Mesothelial cell of epicardium (in vitro differentiated cells): ENCODE measurements at regions not wholly inside any gene's neighbourhood (a gene's known extent, or its start where the extent isn't known, plus 50 kb on each side); places are given as distances from the start of the nearest gene placed in this dataset.

Source experiments
- DNase-seq, 2 experiments: peaks; one replicate each; pipeline ENCODE4 v3.0.0; 2021; ENCODE audit warnings: low spot score in 2 of 2; ENCODE audit not compliant: unreplicated experiment in 2 of 2
- H3K27ac Mint-ChIP-seq: 2 replicates; pipeline ENCODE4 v1.8.0; 2021; ENCODE audit warnings: mixed read lengths
- H3K27me3 Mint-ChIP-seq: 2 replicates; pipeline ENCODE4 v1.8.0; 2021; ENCODE audit warnings: low read depth, mixed read lengths
- H3K36me3 Mint-ChIP-seq: 2 replicates; pipeline ENCODE4 v1.8.0; 2021; ENCODE audit warnings: mixed read lengths
- H3K4me1 Mint-ChIP-seq: 2 replicates; pipeline ENCODE4 v1.8.0; 2021; ENCODE audit warnings: mixed read lengths
- H3K4me3 Mint-ChIP-seq: 2 replicates; pipeline ENCODE4 v1.8.0; 2021; ENCODE audit warnings: mild to moderate bottlenecking, moderate library complexity, mixed read lengths
- H3K9me3 Mint-ChIP-seq: 2 replicates; pipeline ENCODE4 v1.8.0; 2021; ENCODE audit warnings: mixed read lengths
- TF ChIP-seq, protein P1 (sequence below): fragments of 200-600 bp; sonication (generic); IDR thresholded peaks from one replicate; pipeline ENCODE4 v1.5.0; 2021; ENCODE audit warnings: antibody characterized with exemption; ENCODE audit not compliant: unreplicated experiment

DNA sequence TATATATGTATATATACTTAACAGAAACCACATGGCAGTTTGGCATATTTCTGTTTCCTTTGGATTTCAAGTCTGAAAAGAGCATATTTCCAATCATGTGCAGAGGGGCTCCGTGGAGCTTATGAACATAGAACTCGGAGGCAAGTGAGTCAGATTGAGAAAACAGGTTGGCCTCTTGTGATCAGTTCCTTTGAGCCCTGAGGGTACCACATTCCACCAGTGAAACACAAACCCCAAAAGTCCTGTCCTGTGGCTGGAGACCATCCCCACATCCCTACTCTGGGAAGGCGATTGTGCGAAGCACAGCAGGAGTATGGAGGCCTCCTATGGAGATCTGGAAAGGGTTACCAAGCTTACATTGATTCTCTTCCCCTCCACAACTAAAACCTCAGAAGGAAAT, 196.7 kb upstream of the TMEM72 start:
- no peak overlapping the region for H3K27ac Mint-ChIP-seq
- peaks cover 5% of the 10 kb centered on the region for H3K4me1 Mint-ChIP-seq
- H3K27me3 Mint-ChIP-seq = no peaks in the 10 kb centered on the region
- peaks cover 16% of the 10 kb centered on the region for H3K9me3 Mint-ChIP-seq
- no peaks in the 10 kb centered on the region for H3K36me3 Mint-ChIP-seq
- DNase-seq = no peak
- TF ChIP-seq, protein P1, sequence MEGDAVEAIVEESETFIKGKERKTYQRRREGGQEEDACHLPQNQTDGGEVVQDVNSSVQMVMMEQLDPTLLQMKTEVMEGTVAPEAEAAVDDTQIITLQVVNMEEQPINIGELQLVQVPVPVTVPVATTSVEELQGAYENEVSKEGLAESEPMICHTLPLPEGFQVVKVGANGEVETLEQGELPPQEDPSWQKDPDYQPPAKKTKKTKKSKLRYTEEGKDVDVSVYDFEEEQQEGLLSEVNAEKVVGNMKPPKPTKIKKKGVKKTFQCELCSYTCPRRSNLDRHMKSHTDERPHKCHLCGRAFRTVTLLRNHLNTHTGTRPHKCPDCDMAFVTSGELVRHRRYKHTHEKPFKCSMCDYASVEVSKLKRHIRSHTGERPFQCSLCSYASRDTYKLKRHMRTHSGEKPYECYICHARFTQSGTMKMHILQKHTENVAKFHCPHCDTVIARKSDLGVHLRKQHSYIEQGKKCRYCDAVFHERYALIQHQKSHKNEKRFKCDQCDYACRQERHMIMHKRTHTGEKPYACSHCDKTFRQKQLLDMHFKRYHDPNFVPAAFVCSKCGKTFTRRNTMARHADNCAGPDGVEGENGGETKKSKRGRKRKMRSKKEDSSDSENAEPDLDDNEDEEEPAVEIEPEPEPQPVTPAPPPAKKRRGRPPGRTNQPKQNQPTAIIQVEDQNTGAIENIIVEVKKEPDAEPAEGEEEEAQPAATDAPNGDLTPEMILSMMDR = no peak
- H3K4me3 Mint-ChIP-seq = no peak overlapping the region

DNA sequence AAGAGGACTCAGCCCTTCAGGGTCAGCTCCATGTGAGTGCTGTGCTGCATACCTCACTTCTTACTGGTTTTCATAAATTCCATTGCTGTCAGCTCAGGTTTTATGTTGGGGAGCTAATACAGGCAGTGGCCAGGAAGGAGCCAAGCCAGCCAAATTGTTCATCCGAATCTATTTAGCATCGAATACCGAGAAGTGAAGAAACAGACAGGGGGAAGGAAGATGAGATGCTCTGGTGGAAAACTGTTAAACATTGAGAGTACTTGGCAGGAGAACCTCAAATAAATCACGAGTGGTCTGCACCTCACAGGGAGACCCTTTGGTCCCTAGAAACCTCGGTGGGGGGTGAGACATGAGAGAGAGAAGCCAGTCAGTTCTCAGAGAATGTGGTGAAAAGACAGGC, 196.0 kb upstream of the TMEM72 start:
- H3K27ac Mint-ChIP-seq = no peak overlapping the region
- H3K9me3 Mint-ChIP-seq = peaks cover 16% of the 10 kb centered on the region
- DNase-seq = no peak
- no peak overlapping the region for H3K4me3 Mint-ChIP-seq
- TF ChIP-seq, protein P1 = no peak
- peaks cover 5% of the 10 kb centered on the region for H3K4me1 Mint-ChIP-seq
- H3K27me3 Mint-ChIP-seq = no peaks in the 10 kb centered on the region
- no peaks in the 10 kb centered on the region for H3K36me3 Mint-ChIP-seq

DNA sequence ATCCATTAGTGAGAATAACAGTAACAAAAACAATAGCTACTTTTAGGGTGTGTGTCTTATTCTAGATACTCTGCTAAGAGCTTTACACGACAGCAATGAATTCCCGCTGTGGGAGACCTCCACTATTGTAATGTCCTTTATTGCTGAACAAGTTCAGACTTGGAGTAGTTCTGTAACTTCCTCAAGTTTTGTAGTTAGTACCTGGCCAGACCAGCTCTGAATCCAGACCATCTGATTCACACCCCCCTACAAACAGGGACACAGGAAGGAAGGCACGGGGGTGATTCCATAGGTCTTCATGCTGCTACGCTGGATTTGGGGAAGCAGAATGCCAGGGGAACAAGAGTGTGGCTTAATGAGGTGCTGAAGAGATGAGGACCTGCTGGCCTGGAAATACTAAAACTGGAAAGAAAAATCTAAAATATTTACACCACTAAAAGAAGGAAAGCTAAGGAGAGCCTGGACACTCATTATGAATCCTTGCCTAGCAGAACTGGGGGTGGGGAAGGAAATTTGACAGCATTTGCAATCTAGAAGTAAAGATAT, 194.6 kb upstream of the TMEM72 start:
- no peak overlapping the region for H3K4me3 Mint-ChIP-seq
- H3K27me3 Mint-ChIP-seq = no peaks in the 10 kb centered on the region
- H3K4me1 Mint-ChIP-seq = peaks cover 5% of the 10 kb centered on the region
- H3K9me3 Mint-ChIP-seq = peaks cover 16% of the 10 kb centered on the region
- TF ChIP-seq, protein P1 = no peak
- H3K27ac Mint-ChIP-seq = no peak overlapping the region
- no peaks in the 10 kb centered on the region for H3K36me3 Mint-ChIP-seq
- DNase-seq = no peak

DNA sequence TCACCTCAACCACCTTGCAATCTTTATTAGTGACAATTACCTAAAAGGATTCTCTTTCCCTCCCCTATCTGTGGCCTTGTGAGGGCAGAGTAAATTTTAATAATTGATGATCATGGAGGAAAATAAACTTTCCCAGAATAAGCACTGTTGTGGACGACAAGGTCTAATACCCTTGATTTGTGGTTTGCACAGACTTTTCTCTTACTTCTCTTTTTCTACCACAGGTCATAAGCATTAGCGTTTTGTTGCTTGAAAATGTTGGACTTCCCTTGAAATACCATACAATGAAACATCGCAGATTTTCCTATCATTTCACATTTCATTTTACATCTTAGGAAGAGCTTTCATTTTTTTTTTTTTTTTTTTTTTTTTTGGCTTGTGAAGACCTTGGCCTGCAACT, 188.1 kb upstream of the TMEM72 start:
- TF ChIP-seq, protein P1 = no peak
- H3K9me3 Mint-ChIP-seq = peaks cover 24% of the 10 kb centered on the region
- no peak for DNase-seq
- no peak overlapping the region for H3K27ac Mint-ChIP-seq
- peaks cover 2% of the 10 kb centered on the region for H3K4me1 Mint-ChIP-seq
- H3K36me3 Mint-ChIP-seq = no peaks in the 10 kb centered on the region
- H3K27me3 Mint-ChIP-seq = no peaks in the 10 kb centered on the region
- H3K4me3 Mint-ChIP-seq = no peak overlapping the region

DNA sequence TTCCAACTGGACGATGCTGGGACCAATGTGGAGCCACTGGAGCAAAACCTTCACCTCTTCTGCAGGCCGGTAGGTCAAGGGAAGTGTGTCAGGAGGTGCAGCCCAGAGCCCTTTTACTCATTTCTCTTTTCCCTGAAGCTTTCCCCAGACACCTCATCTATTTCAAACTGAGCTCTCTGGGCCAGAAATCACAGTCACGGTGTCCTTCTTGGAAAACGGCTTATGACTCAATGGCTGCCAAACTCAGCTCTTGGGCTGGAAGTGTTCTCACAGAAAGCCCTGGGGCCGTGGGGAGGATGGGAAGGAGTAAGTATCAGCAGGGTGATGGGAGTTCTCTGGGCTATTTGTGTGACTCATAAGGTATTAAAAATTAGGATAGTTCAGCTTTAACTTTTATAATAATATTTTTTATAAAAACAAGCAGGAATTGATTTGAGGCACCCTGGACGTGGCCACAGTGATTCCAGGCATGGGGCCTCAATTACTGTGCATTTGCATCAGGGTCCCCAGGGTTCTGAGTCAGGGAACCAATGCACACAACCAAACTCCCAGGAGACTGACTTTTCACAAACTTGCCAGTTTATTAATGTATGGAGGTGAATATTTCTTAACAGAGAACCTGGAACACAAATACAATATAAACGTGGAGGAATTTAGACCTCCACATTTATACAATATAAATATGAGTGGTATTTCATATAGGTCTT, 187.4 kb upstream of the TMEM72 start:
- peaks cover 2% of the 10 kb centered on the region for H3K4me1 Mint-ChIP-seq
- DNase-seq = no peak
- H3K4me3 Mint-ChIP-seq = no peak overlapping the region
- no peaks in the 10 kb centered on the region for H3K27me3 Mint-ChIP-seq
- TF ChIP-seq, protein P1 = no peak
- H3K27ac Mint-ChIP-seq = no peak overlapping the region
- H3K36me3 Mint-ChIP-seq = no peaks in the 10 kb centered on the region
- peaks cover 17% of the 10 kb centered on the region for H3K9me3 Mint-ChIP-seq
